OCI-LY7 (cell line): ENCODE measurements at regions not wholly inside any gene's neighbourhood (a gene's known extent, or its start where the extent isn't known, plus 50 kb on each side); places are given as distances from the start of the nearest gene placed in this dataset.

Experiments
- CTCF ChIP-seq: fragments of 200-600 bp; sonication (generic); conservative IDR thresholded peaks from 2 replicates; pipeline ENCODE4 v1.5.1; 2014; ENCODE audit warnings: mild to moderate bottlenecking, antibody characterized with exemption, low read length, moderate library complexity, mixed read lengths
- EZH2phosphoT487 ChIP-seq: fragments of 200-600 bp; sonication (generic); IDR thresholded peaks from 2 replicates; pipeline ENCODE4 v1.6.1; 2018; ENCODE audit warnings: low read depth, borderline replicate concordance, mild to moderate bottlenecking, mixed run types, antibody characterized with exemption, low read length, moderate library complexity, mixed read lengths

GRCh38 chr13:70829748-70830147, 721.5 kb upstream of the KLHL1 start:
- TF ChIP-seq CTCF (no peak), EZH2phosphoT487 (no peak)
